ENCODE measurements at regions not wholly inside any gene's neighbourhood (a gene's known extent, or its start where the extent isn't known, plus 50 kb on each side); places are given as distances from the start of the nearest gene placed in this dataset.

- 88% methylated on average over 5 of the region's 5 CpGs for WGBS
- Histone ChIP-seq H3K4me3 (ENCODE audit: low read depth, low read length) (no peak overlapping the region), H3K4me1 (ENCODE audit: insufficient read depth) (no peaks in the 10 kb centered on the region), H3K27ac (ENCODE audit: low read depth) (no peak overlapping the region), H3K36me3 (ENCODE audit: insufficient read depth) (no peaks in the 10 kb centered on the region)
- DNase-seq (ENCODE audit: extremely low spot score) = no peak
Measured at GRCh38 chr5:89445106-89445745, 562.2 kb upstream of the MEF2C start.

- DNase-seq (ENCODE audit: extremely low spot score) = no peak
- H3K27ac ChIP-seq (ENCODE audit: low read depth) = no peak overlapping the region
- WGBS = 72% methylated on average over 3 of the region's 3 CpGs
- H3K4me1 ChIP-seq (ENCODE audit: insufficient read depth) = no peaks in the 10 kb centered on the region
- no peak overlapping the region for H3K4me3 ChIP-seq (ENCODE audit: low read depth, low read length)
- no peaks in the 10 kb centered on the region for H3K36me3 ChIP-seq (ENCODE audit: insufficient read depth)
Measured at GRCh38 chr5:89444088-89444487, 561.1 kb upstream of the MEF2C start.

- Histone ChIP-seq H3K27ac (ENCODE audit: low read depth) (no peak overlapping the region), H3K4me1 (ENCODE audit: insufficient read depth) (no peaks in the 10 kb centered on the region), H3K36me3 (ENCODE audit: insufficient read depth) (no peaks in the 10 kb centered on the region), H3K4me3 (ENCODE audit: low read depth, low read length) (no peak overlapping the region)
- WGBS = 78% methylated on average over 1 of the region's 1 CpG
- no peak for DNase-seq (ENCODE audit: extremely low spot score)
Measured at GRCh38 chr5:89443508-89443907, 560.5 kb upstream of the MEF2C start.

DNA sequence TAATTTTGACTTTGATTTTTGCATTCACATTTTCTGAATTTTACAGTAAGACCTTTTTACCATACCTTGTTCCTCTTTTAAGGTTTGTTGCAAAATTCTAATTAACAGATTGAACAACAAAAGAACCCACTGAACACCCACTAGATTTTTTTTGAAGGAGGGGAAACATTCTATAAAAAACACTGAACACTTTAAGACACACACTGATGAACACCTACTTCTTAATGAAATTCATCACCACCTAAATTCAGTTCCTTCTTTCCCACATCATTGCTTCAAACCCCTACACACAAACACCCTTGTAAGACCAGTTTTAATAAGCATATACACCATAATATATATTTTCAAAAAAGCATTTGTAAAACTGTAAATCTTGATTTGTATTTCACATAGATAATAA is 559.0 kb upstream of the MEF2C start:
- DNase-seq (ENCODE audit: extremely low spot score) = no peak
- Histone ChIP-seq H3K4me1 (ENCODE audit: insufficient read depth) (no peaks in the 10 kb centered on the region), H3K36me3 (ENCODE audit: insufficient read depth) (no peaks in the 10 kb centered on the region), H3K27ac (ENCODE audit: low read depth) (no peak overlapping the region), H3K4me3 (ENCODE audit: low read depth, low read length) (no peak overlapping the region)

- H3K4me1 ChIP-seq (ENCODE audit: insufficient read depth) = no peaks in the 10 kb centered on the region
- 86% methylated on average over 2 of the region's 2 CpGs for WGBS
Measured at GRCh38 chr5:89440670-89441069, 557.7 kb upstream of the MEF2C start.

GRCh38 chr5:89437450-89438435 is 554.8 kb upstream of the MEF2C start:
- Histone ChIP-seq H3K4me1 (ENCODE audit: insufficient read depth) (no peaks in the 10 kb centered on the region), H3K36me3 (ENCODE audit: insufficient read depth) (peaks cover 1% of the 10 kb centered on the region), H3K27ac (ENCODE audit: low read depth) (no peak overlapping the region), H3K4me3 (ENCODE audit: low read depth, low read length) (no peak overlapping the region)
- WGBS = 60% methylated on average over 4 of the region's 4 CpGs
- DNase-seq (ENCODE audit: extremely low spot score) = no peak

More at GRCh38 chr5:89440670-89441069, 557.7 kb upstream of the MEF2C start:
- no peak overlapping the region for H3K27ac ChIP-seq (ENCODE audit: low read depth)
- DNase-seq (ENCODE audit: extremely low spot score) = no peak
- no peaks in the 10 kb centered on the region for H3K36me3 ChIP-seq (ENCODE audit: insufficient read depth)
- no peak overlapping the region for H3K4me3 ChIP-seq (ENCODE audit: low read depth, low read length)

- Histone ChIP-seq H3K36me3 (ENCODE audit: insufficient read depth) (peaks cover 2% of the 10 kb centered on the region), H3K4me3 (ENCODE audit: low read depth, low read length) (no peak overlapping the region), H3K4me1 (ENCODE audit: insufficient read depth) (no peaks in the 10 kb centered on the region), H3K27ac (ENCODE audit: low read depth) (no peak overlapping the region)
- WGBS = 68% methylated on average over 3 of the region's 3 CpGs
- no peak for DNase-seq (ENCODE audit: extremely low spot score)
Measured at GRCh38 chr5:89436464-89436863, 553.5 kb upstream of the MEF2C start.

DNA sequence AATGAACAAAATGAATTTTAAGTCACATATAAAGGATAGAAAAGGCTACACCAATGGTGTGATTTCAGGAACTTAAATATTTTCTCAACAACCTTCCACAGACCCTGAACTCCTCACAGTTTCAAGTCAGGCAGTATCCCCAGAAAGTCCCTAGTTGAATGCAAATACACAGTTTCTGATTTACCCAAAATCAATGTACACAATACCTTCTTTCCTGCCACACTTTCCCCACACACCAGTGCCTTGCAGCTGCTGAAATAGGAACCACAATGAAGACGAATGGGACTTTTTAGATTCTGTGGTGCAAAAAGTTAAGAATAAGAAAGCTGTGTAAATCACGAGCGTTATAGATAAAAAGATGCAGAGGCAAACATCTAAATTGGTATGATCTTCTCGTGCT is 552.4 kb upstream of the MEF2C start:
- Histone ChIP-seq H3K4me1 (ENCODE audit: insufficient read depth) (no peaks in the 10 kb centered on the region), H3K27ac (ENCODE audit: low read depth) (no peak overlapping the region), H3K4me3 (ENCODE audit: low read depth, low read length) (no peak overlapping the region), H3K36me3 (ENCODE audit: insufficient read depth) (peaks cover 2% of the 10 kb centered on the region)
- DNase-seq (ENCODE audit: extremely low spot score) = no peak
- 88% methylated on average over 4 of the region's 4 CpGs for WGBS

GRCh38 chr5:89428624-89429023 is 545.6 kb upstream of the MEF2C start:
- Histone ChIP-seq H3K4me1 (ENCODE audit: insufficient read depth) (no peaks in the 10 kb centered on the region), H3K4me3 (ENCODE audit: low read depth, low read length) (no peak overlapping the region), H3K36me3 (ENCODE audit: insufficient read depth) (peaks cover 2% of the 10 kb centered on the region), H3K27ac (ENCODE audit: low read depth) (no peak overlapping the region)
- DNase-seq (ENCODE audit: extremely low spot score) = no peak
- WGBS = 91% methylated on average over 1 of the region's 1 CpG

DNA sequence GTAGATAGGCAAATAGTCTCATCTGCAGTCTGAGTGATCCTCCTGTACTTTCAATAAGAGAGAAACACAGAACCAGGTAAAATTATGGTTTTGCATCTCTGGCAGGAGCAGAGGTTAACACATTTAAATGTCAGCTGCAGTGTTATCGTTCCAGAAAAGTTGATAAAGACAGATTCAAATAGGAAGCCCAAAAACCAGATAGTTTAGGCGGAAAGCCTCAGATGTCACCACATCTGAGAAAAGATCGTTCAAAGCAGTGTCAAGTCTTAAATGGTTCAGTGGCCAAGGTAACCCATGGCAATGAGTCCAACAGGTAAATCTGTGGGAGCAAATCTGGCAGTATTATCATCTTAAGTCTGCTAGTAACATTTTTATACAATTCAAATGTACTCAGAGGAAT is 542.1 kb upstream of the MEF2C start:
- Histone ChIP-seq H3K4me1 (ENCODE audit: insufficient read depth) (no peaks in the 10 kb centered on the region), H3K27ac (ENCODE audit: low read depth) (no peak overlapping the region), H3K4me3 (ENCODE audit: low read depth, low read length) (no peak overlapping the region), H3K36me3 (ENCODE audit: insufficient read depth) (no peaks in the 10 kb centered on the region)
- WGBS = 66% methylated on average over 3 of the region's 3 CpGs
- no peak for DNase-seq (ENCODE audit: extremely low spot score)

GRCh38 chr5:89421035-89421434 is 538.1 kb upstream of the MEF2C start:
- 49% methylated on average over 1 of the region's 1 CpG for WGBS
- H3K27ac ChIP-seq (ENCODE audit: low read depth) = no peak overlapping the region
- no peak for DNase-seq (ENCODE audit: extremely low spot score)
- H3K4me3 ChIP-seq (ENCODE audit: low read depth, low read length) = no peak overlapping the region
- no peaks in the 10 kb centered on the region for H3K36me3 ChIP-seq (ENCODE audit: insufficient read depth)
- H3K4me1 ChIP-seq (ENCODE audit: insufficient read depth) = no peaks in the 10 kb centered on the region

- Histone ChIP-seq H3K36me3 (ENCODE audit: insufficient read depth) (no peaks in the 10 kb centered on the region), H3K4me3 (ENCODE audit: low read depth, low read length) (no peak overlapping the region), H3K4me1 (ENCODE audit: insufficient read depth) (no peaks in the 10 kb centered on the region), H3K27ac (ENCODE audit: low read depth) (no peak overlapping the region)
- DNase-seq (ENCODE audit: extremely low spot score) = no peak
- 81% methylated on average over 3 of the region's 3 CpGs for WGBS
Measured at GRCh38 chr5:89418407-89419085, 535.6 kb upstream of the MEF2C start.

GRCh38 chr5:89417990-89418389 is 535.0 kb upstream of the MEF2C start:
- Histone ChIP-seq H3K27ac (ENCODE audit: low read depth) (no peak overlapping the region), H3K4me1 (ENCODE audit: insufficient read depth) (no peaks in the 10 kb centered on the region), H3K36me3 (ENCODE audit: insufficient read depth) (no peaks in the 10 kb centered on the region), H3K4me3 (ENCODE audit: low read depth, low read length) (no peak overlapping the region)
- 96% methylated on average over 2 of the region's 2 CpGs for WGBS
- no peak for DNase-seq (ENCODE audit: extremely low spot score)

- no peak for DNase-seq (ENCODE audit: extremely low spot score)
- Histone ChIP-seq H3K36me3 (ENCODE audit: insufficient read depth) (no peaks in the 10 kb centered on the region), H3K4me1 (ENCODE audit: insufficient read depth) (no peaks in the 10 kb centered on the region), H3K27ac (ENCODE audit: low read depth) (no peak overlapping the region), H3K4me3 (ENCODE audit: low read depth, low read length) (no peak overlapping the region)
- 95% methylated on average over 3 of the region's 3 CpGs for WGBS
Measured at GRCh38 chr5:89417515-89417914, 534.5 kb upstream of the MEF2C start.

All from urinary bladder (tissue), 3 donors.